ENCODE measurements at regions not wholly inside any gene's neighbourhood (a gene's known extent, or its start where the extent isn't known, plus 50 kb on each side); places are given as distances from the start of the nearest gene placed in this dataset.

DNA sequence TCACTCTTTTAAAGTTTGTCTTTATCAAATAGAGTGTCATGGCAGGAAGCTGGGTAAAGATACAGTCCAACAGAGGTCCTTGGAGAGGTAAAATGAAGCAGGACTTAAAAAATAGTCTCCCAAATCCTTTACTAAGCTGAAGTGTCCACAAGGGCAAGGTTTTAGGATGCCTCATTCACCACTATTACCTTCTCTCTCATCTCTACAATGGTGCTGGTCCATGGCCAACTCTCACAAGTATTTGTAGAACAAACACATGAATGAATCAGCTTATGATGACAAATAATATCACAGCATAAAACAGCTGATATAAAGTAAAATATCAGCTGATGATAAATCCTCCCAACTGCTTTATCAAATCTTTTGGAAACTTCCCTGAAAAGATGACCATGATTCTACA lies 162.3 kb upstream of the ZNF462 start:
- TF ChIP-seq, protein P1, sequence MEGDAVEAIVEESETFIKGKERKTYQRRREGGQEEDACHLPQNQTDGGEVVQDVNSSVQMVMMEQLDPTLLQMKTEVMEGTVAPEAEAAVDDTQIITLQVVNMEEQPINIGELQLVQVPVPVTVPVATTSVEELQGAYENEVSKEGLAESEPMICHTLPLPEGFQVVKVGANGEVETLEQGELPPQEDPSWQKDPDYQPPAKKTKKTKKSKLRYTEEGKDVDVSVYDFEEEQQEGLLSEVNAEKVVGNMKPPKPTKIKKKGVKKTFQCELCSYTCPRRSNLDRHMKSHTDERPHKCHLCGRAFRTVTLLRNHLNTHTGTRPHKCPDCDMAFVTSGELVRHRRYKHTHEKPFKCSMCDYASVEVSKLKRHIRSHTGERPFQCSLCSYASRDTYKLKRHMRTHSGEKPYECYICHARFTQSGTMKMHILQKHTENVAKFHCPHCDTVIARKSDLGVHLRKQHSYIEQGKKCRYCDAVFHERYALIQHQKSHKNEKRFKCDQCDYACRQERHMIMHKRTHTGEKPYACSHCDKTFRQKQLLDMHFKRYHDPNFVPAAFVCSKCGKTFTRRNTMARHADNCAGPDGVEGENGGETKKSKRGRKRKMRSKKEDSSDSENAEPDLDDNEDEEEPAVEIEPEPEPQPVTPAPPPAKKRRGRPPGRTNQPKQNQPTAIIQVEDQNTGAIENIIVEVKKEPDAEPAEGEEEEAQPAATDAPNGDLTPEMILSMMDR (IDR thresholded peaks at IDR 0.05; ENCODE audit: unreplicated experiment) = no peak
- no peak for DNase-seq (ENCODE audit: low spot score)
- no peaks in the 10 kb centered on the region for H3K27me3 Mint-ChIP-seq (ENCODE audit: unreplicated experiment)
- H3K27ac Mint-ChIP-seq (ENCODE audit: unreplicated experiment) = no peak overlapping the region
- no peaks in the 10 kb centered on the region for H3K9me3 Mint-ChIP-seq (ENCODE audit: unreplicated experiment)
- H3K36me3 Mint-ChIP-seq (ENCODE audit: low read depth, unreplicated experiment) = no peaks in the 10 kb centered on the region
- H3K4me1 Mint-ChIP-seq (ENCODE audit: unreplicated experiment) = peaks cover 6% of the 10 kb centered on the region
- no peak overlapping the region for H3K4me3 Mint-ChIP-seq (ENCODE audit: unreplicated experiment)

DNA sequence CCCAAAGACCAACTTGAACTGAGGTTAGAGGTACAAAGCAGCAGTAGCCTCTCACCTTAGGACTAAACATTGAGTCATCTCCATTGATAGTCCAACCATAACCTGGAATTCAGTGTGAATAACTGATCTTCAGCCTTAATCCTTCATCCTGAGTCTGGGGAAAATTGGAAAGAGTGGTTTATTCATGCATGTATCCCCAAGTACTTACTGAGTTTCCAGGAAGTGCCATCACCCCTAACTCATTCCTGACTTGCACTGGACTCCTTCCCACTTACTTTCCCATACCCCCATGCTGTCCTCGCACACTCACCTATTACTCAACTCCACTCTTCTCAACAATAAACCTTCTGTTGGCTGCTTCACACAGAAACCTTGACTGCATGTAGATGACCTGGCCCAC lies 161.4 kb upstream of the ZNF462 start:
- DNase-seq (ENCODE audit: low spot score) = no peak
- Mint-ChIP-seq H3K4me1 (ENCODE audit: unreplicated experiment) (peaks cover 6% of the 10 kb centered on the region), H3K27ac (ENCODE audit: unreplicated experiment) (no peak overlapping the region)

DNA sequence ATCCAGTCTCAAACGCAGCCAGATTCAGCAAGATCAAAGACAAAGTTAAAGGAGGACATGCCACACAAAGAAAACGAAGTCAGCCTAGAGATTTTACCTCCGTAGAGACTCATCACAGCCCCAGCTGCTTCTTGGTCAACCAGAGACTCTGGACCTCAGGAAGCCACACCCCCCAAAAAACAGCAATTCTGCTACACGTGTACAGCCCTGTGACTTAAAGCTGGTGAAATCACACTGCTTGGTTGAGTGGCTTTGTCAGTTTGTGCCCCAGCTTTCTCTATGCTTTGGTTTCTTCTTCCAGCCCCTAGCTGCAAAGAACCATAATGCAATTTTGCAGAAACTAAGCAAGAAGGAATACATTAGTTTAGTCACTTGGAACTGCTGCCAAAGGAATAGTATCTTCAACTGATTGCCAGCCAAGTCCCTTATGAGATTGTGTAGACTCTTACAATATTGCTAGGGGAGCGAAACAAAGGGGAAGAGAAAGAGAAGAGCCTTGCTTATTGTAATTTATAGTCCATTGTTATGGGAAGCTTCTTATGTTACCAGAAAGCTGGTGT lies 158.8 kb upstream of the ZNF462 start:
- DNase-seq (ENCODE audit: low spot score) = no peak
- no peaks in the 10 kb centered on the region for H3K9me3 Mint-ChIP-seq (ENCODE audit: unreplicated experiment)
- H3K27me3 Mint-ChIP-seq (ENCODE audit: unreplicated experiment) = no peaks in the 10 kb centered on the region
- no peaks in the 10 kb centered on the region for H3K36me3 Mint-ChIP-seq (ENCODE audit: low read depth, unreplicated experiment)
- no peak overlapping the region for H3K27ac Mint-ChIP-seq (ENCODE audit: unreplicated experiment)
- H3K4me1 Mint-ChIP-seq (ENCODE audit: unreplicated experiment) = no peaks in the 10 kb centered on the region
- H3K4me3 Mint-ChIP-seq (ENCODE audit: unreplicated experiment) = no peak overlapping the region
- TF ChIP-seq, protein P1 (IDR thresholded peaks at IDR 0.05; ENCODE audit: unreplicated experiment) = no peak

More for the DNA sequence above, 161.4 kb upstream of the ZNF462 start:
- TF ChIP-seq, protein P1 (IDR thresholded peaks at IDR 0.05; ENCODE audit: unreplicated experiment) = no peak
- H3K9me3 Mint-ChIP-seq (ENCODE audit: unreplicated experiment) = no peaks in the 10 kb centered on the region
- H3K27me3 Mint-ChIP-seq (ENCODE audit: unreplicated experiment) = no peaks in the 10 kb centered on the region
- H3K36me3 Mint-ChIP-seq (ENCODE audit: low read depth, unreplicated experiment) = no peaks in the 10 kb centered on the region
- no peak overlapping the region for H3K4me3 Mint-ChIP-seq (ENCODE audit: unreplicated experiment)

DNA sequence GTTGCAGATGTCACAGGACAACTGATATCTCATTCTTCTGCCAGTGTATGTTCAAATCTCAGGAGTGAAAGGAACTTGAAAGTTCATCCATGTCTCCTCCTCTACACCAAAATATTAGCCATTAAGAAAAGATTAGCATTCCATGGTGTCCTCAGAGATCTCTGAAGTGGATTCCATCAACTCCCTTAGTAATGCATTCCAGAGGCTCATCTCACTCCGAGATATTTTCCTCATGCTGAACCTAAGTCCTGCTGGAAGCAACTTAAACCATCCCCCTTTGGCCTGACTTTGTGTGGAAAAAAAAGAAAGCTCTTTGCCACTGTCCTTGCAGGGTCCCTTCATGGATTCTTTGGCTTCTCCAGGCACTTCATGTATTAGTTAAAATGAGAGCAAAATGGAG lies 155.7 kb upstream of the ZNF462 start:
- H3K4me1 Mint-ChIP-seq (ENCODE audit: unreplicated experiment) = no peaks in the 10 kb centered on the region

DNA sequence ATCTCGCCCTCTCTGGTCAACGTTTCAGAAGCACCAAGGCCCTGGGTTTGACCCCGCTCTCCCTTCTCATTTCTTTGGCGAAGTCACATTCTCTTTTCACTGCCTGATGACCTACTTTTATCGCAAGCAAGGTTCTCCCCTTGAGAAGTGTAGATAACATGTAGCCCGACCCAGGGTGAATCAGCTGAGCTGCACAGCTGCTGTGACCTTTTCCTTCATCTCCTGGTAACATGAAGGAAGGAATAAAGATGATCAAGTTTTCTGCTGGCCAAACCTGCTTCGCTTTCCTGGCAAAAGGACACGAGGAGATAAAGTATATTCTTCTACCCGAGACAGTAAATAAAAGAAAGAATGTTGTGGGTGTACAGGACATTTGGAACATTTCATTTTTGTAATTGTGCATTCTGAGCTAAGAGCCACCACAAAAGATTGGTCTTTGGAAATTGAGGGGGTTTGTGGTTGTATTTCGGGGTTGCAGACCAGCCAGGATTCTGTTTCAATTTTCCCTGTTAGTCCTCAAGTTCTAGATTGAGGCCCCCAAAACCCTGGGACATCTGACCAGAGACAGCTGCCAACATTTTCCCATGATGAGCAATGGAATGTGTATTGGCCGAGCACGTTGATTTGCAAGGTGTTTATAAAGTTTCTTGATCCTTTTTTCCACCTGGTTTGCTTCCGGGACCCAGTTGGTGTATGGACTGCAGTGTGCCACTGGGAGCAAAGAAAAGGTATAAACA lies 155.1 kb upstream of the ZNF462 start:
- DNase-seq (ENCODE audit: low spot score) = no peak
- H3K27ac Mint-ChIP-seq (ENCODE audit: unreplicated experiment) = no peak overlapping the region
- TF ChIP-seq, protein P1 (IDR thresholded peaks at IDR 0.05; ENCODE audit: unreplicated experiment) = no peak
- no peaks in the 10 kb centered on the region for H3K27me3 Mint-ChIP-seq (ENCODE audit: unreplicated experiment)
- no peak overlapping the region for H3K4me3 Mint-ChIP-seq (ENCODE audit: unreplicated experiment)
- H3K4me1 Mint-ChIP-seq (ENCODE audit: unreplicated experiment) = no peaks in the 10 kb centered on the region
- no peaks in the 10 kb centered on the region for H3K36me3 Mint-ChIP-seq (ENCODE audit: low read depth, unreplicated experiment)
- no peaks in the 10 kb centered on the region for H3K9me3 Mint-ChIP-seq (ENCODE audit: unreplicated experiment)

More for the DNA sequence above, 155.7 kb upstream of the ZNF462 start:
- Mint-ChIP-seq H3K27ac (ENCODE audit: unreplicated experiment) (no peak overlapping the region), H3K27me3 (ENCODE audit: unreplicated experiment) (no peaks in the 10 kb centered on the region), H3K9me3 (ENCODE audit: unreplicated experiment) (no peaks in the 10 kb centered on the region), H3K4me3 (ENCODE audit: unreplicated experiment) (no peak overlapping the region), H3K36me3 (ENCODE audit: low read depth, unreplicated experiment) (no peaks in the 10 kb centered on the region)
- no peak for DNase-seq (ENCODE audit: low spot score)
- TF ChIP-seq, protein P1 (IDR thresholded peaks at IDR 0.05; ENCODE audit: unreplicated experiment) = no peak
